Stimulated activated CD4-positive, alpha-beta T cell treated with anti-CD3 and anti-CD28 coated beads, Interleukin-12 subunit alpha, Interleukin-12 subunit beta, amount 100 ng/mL, for 4 hours (primary cell): ENCODE measurements at regions not wholly inside any gene's neighbourhood (a gene's known extent, or its start where the extent isn't known, plus 50 kb on each side); places are given as distances from the start of the nearest gene placed in this dataset.

Source experiments
- DNase-seq: peaks from one replicate; pipeline ENCODE4 v3.0.0-alpha.2; 2020

- no peak for DNase-seq
These were observed 56.9 kb downstream of the RDH14 start for GRCh38 chr2:18503376-18504228.

- no peak for DNase-seq
These were observed 58.3 kb downstream of the RDH14 start for GRCh38 chr2:18502142-18502541.

GRCh38 chr2:18501729-18502128, 58.7 kb downstream of the RDH14 start:
- DNase-seq: no peak

GRCh38 chr2:18501156-18501555, 59.3 kb downstream of the RDH14 start:
- DNase-seq: no peak

- no peak for DNase-seq
These were observed 60.1 kb downstream of the RDH14 start for GRCh38 chr2:18500333-18500732.

GRCh38 chr2:18498531-18498930, 61.9 kb downstream of the RDH14 start:
- DNase-seq: no peak

- DNase-seq: no peak
These were observed 63.9 kb downstream of the RDH14 start for GRCh38 chr2:18496516-18496915.

- no peak for DNase-seq
These were observed 65.4 kb downstream of the RDH14 start for GRCh38 chr2:18495058-18495457.

GRCh38 chr2:18492721-18493120, 67.7 kb downstream of the RDH14 start:
- DNase-seq: no peak

GRCh38 chr2:18491577-18491976, 68.9 kb downstream of the RDH14 start:
- DNase-seq: no peak

GRCh38 chr2:18490901-18491300, 69.6 kb downstream of the RDH14 start:
- no peak for DNase-seq

- DNase-seq: no peak
These were observed 73.1 kb downstream of the RDH14 start for GRCh38 chr2:18487106-18487913.

- DNase-seq: no peak
These were observed 75.8 kb downstream of the RDH14 start for GRCh38 chr2:18484625-18485024.

GRCh38 chr2:18483896-18484295, 76.6 kb downstream of the RDH14 start:
- no peak for DNase-seq

- no peak for DNase-seq
These were observed 77.8 kb downstream of the RDH14 start for GRCh38 chr2:18482666-18483065.

GRCh38 chr2:18479947-18480369, 80.5 kb downstream of the RDH14 start:
- DNase-seq: no peak

- DNase-seq: no peak
These were observed 83.2 kb downstream of the RDH14 start for GRCh38 chr2:18477293-18477692.

- no peak for DNase-seq
These were observed 84.0 kb downstream of the RDH14 start for GRCh38 chr2:18476484-18476883.

GRCh38 chr2:18475884-18476283, 84.6 kb downstream of the RDH14 start:
- DNase-seq: no peak

GRCh38 chr2:18474700-18475099, 85.8 kb downstream of the RDH14 start:
- no peak for DNase-seq

GRCh38 chr2:18473241-18474181, 86.9 kb downstream of the RDH14 start:
- DNase-seq: no peak

- no peak for DNase-seq
These were observed 92.6 kb downstream of the RDH14 start for GRCh38 chr2:18467749-18468360.
